ENCODE measurements at regions not wholly inside any gene's neighbourhood (a gene's known extent, or its start where the extent isn't known, plus 50 kb on each side); places are given as distances from the start of the nearest gene placed in this dataset.

DNA sequence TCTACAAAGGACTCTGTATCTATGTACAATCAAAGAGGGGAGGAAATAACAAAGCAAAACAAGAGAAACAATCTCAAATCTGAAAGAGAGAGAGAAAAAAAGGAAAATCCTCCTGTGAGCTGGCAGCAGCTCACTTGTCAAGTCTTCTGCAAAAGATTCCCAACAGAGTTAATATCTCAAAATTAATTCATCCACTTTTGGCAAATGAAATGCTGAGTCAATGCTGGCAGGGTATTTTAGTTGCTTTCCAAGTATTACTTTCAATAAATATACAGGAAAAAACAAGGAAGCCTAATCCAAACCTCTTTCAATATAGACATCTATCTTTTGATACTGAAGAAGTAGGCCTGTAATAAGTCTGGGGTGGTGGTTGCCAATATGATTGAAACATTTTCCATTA lies 613.9 kb upstream of the NEGR1 start:
- DNase-seq = no peak

DNA sequence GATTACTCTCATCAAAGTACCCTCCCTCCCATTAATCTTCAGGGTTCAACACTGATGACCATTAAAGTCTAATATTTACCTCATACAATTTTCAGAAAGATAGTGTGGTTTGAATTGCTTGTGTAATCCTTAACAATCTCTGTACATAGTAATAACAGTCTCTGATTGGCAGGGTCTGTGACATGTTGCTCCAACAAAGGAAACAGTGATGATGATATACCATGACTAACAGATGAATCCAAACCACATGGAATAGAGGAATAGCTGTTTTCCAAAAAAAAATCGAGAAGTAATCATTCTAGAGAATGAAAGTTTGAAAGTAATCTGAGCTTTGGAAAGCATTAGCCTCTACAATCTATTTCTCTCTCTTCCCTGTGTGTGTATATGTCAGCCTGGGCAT lies 610.1 kb upstream of the NEGR1 start:
- DNase-seq = peak; percentile 58

DNA sequence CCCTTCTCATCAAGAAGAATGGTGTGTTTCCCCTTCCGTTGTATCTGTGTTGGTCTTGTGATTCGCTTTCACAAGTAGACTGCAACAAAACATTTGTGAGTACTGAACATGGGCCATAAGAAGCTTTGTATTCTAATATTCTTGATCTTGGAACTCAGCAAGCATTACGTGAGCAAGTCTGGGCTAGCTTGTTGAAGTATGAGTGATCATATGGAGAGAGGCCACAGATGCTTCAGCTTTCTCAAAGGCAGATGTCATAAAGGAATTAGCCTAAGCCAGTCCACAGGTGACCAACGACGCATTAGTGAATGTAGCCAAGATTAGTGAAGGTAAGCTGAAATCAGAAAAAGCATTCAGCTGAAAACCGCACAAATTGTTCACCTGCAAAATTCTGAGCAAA lies 609.6 kb upstream of the NEGR1 start:
- peak; percentile 1 for DNase-seq

DNA sequence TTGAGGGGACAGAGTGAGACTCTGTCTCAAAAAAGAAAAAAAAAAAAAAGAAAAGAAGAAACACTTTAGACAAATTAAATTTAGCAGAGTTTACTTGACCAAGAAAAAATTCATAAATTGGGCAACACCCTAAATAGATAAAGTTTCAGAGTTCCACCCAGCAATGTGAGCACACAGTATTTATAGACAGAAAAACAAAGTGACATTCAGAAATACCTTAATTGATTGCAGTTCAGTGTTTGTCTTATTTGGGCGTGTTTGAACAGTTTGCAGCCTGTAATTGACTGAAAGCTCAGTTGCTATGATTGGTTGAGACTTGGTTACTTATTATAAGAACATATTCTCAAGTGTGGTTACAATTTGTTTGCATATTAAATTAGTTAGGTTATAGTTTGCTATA lies 603.5 kb upstream of the NEGR1 start:
- no peak for DNase-seq

DNA sequence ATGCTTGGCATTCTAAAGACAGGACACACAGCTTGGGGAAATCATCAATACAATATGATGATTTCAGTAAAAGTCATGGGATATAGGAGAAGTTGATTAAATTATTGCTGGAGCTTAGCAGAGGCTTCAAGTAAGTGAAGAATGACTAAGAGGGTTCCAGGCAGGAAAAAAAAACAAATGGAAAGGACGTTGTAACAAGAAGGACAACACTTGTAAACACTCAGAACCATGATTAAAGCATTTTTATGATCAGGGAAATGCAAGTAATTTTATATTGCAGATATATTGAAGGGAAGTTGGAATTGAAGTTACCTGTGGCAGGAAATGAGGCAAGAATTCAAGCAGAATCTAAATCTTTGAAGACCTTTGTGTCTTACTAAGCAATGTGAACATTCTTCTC lies 602.7 kb upstream of the NEGR1 start:
- DNase-seq = no peak

DNA sequence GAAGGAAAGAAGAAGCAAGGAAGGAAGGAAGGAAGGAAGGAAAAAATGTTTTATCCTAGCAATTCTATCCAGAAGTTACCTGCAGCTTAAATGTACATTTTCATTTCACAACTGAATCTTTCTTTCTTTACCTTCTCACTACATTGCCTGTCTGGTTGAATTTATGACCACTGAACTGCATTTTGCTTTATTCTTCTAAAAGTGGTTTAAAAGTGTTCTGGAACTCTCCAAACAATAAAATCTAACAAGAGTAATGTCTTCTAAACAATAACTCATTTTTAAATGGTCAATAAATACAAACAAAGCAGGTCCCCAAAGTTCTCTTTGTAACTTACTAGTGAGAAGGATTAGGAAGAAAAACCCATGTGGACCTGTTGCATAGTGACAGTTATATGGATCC lies 587.5 kb upstream of the NEGR1 start:
- DNase-seq = no peak

DNA sequence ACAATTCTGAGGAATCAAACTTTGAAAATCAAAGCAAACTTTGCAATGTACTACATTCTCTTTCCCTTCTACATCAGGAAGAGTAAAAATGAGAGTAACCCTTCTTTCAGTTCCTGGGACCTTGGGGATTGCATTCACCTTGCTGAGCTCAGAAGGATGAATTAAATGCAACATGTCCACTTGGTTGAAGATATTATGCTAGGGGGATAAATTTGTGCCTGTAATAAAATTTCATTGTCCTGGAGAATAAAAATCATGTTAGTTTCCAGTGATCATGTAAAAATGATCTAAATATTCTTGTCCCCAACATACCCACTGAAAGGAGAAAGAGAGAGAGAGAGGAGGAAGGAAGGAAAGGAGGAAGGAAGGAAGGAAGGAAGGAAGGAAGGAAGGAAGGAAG lies 587.1 kb upstream of the NEGR1 start:
- DNase-seq = no peak

DNA sequence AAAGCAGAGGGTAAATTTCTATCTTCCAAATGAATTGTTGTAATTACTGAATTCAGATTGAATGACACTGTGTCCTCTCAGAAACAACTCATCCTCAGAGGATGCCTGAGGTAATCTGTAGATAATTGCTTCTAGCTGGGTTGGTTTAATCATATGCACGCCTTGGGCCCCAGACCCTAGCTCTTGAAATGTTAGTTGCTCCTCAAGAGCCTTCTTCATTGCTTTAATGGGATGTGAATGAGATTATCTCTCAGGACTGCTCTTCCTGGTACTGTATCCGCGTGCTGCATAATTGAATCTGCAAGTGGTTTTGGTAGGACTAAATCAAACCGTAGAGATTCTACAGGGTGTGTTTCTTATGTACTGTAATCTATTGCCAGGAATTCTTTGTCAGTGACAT lies 569.3 kb upstream of the NEGR1 start:
- DNase-seq = no peak

DNA sequence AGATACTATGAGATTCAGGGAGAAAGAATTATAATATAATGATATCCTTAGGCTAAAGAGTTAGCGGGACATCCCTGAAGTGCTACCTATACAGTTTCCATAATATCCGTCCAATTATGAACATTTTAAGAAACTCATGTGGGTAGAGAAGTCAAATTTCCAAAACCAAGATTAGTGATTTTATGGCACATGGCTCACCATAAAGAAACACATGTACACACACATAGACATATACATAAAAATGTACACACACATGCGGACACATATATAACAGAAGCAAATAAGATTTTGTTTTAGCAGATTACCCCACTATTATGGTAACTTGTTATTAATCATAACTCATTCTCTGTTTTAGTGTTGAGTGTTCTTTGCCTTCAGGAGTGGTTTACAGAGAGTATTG lies 566.7 kb upstream of the NEGR1 start:
- DNase-seq = no peak

GRCh38 chr1:72847651-72848050 lies 565.3 kb upstream of the NEGR1 start:
- DNase-seq = no peak

GRCh38 chr1:72846476-72847278 lies 564.3 kb upstream of the NEGR1 start:
- DNase-seq = no peak

DNA sequence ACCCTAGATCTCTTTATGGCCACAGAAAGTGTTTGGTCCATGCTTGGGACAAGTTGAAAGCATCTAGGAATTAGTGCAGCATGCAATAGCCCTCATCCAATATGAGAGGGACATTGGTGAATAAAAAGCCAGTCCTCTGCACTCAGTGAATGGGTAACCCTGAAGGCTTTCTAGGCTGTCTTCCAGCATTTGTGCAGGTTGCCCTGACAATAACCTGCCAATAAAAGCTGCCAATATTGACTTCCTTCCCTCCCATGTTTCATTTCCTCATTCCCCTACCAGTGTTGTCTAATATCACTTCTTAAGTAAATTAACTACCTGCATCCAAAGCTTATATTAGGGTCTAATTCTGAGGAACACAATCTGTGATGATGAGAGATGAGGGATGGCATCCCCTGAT lies 563.6 kb upstream of the NEGR1 start:
- DNase-seq = no peak

GRCh38 chr1:72845381-72845780 lies 563.0 kb upstream of the NEGR1 start:
- DNase-seq = peak; percentile 28

- DNase-seq = no peak
These were observed 555.4 kb upstream of the NEGR1 start for GRCh38 chr1:72837781-72838180.

DNA sequence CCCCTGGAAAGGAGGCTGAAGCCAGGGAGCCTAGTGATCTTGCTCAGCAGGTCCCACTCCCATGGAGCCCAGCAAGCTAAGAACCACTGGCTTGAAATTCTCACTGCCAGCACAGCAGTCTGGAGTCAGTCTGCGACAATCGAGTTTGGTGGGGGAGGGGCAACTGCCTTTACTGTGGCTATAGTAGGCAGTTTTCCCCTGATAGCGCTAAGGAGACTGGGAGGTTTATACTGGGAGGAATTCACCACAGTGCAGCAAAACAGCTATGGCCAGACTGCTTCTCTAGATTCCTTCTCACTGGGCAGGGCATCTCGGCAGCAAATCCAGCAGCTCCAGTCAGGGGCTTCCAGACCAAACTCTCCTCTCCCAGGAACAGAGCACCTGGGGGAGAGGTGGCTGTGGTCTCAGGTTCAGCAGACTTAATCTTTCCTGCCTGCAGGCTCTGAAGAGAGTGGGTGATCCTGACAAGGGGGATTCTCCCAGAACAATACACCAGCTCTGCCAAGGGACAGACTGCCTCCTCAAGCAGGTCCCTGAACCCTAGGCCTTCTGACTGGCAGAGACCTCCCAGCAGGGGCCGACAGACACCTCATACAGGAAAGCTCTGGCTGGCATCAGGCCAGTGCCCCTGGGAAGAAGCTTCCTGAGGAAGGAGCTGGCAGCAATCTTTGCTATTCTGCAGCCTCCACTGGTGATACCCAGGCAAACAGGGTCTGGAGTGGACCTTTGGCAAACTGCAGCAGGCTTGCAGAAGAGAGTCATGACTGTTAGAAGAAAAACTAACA lies 548.5 kb upstream of the NEGR1 start:
- DNase-seq = no peak

DNA sequence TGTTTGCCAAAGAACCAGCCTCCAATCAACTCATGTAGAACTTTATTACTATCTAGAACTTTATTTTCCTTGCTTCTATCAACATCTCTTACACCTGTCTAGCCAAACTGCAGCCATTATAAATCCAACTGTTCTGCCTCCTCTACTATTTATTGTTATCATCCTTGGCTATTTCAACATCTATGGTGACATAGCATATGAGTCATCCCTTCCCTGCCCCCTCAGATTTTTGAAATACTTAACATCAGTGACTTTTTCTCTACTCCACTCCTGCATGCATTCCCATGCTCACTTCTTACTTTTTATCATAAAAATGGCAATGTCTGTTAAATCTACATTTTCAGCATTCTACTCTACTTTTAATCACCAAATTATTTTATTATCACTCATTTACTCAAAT lies 544.9 kb upstream of the NEGR1 start:
- peak; percentile 47 for DNase-seq

DNA sequence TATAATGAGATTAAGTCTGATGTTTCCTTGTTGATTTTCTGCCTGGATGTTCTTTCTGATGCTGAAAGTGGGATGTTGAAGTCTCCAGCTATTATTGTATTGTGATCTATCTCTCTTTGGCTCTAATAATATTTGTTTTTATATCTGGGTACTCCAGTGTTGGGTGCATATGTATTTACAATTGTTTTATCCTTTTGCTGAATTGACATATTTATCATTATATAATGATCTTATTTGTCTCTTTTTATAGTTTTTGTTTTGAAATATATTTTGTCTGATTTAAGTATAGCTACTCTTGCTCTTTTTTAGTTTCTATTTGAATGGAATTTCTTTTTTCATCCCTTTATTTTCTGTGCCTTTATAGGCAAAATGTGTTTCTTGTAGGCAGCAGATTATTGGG lies 522.2 kb upstream of the NEGR1 start:
- no peak for DNase-seq

GRCh38 chr1:72781038-72781437 lies 498.7 kb upstream of the NEGR1 start:
- DNase-seq = no peak

DNA sequence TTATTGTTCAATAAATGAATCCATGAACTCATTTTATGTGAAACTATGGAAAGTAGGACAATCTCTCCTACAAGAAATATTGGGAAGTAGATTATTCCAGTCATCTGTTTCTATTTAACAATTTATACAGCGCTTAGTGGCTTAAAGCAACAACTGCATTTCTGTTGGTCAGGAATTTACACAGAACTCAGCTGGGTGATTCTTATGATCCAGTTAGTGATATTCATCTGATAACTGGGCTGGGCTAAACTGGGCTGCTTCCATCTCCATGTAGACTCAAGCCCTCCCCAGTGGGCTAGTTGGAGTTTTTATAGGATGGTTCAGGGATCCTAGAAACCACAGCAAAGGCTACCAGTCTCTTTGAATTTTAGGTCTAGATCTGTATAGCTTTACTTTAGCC lies 497.9 kb upstream of the NEGR1 start:
- DNase-seq = no peak

DNA sequence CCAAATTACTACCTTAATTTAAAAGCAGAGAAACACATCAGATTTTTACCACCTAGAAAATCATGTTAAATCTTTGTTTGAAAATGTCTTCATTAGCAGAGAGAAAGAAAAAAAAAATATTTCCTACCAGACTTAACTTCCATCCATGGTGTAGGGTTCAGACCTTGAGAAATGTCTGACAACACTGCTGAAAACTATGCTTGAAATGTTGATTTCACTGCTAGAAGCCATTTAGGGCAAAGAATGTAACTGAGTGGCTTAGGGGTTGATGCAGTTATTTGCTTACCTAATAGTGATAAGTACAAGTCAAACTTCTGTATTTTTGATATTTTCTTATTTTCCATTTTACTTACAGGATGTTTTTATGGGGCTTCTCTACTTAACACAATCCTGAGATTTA lies 495.6 kb upstream of the NEGR1 start:
- DNase-seq = peak; percentile 64

- peak; percentile 62 for DNase-seq
These were observed 481.1 kb upstream of the NEGR1 start for GRCh38 chr1:72763481-72763880.

DNA sequence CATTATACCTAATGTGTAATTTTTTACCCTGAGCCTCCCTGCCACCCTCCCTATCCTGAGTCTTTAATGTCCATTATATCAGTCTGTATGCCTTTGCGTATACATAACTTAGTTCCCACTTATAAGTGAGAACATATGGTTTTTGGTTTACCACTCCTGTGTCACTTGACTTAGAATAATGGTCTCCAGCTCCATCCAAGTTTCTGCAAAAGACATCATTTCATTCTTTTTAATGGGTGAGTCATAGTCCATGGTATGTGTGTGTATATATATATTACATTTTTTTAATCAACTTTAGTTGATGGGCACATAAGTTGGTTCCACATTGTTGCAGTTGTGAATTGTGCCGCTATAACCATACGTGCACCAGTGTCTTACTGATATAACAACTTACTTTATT lies 477.1 kb upstream of the NEGR1 start:
- peak; percentile 57 for DNase-seq

DNA sequence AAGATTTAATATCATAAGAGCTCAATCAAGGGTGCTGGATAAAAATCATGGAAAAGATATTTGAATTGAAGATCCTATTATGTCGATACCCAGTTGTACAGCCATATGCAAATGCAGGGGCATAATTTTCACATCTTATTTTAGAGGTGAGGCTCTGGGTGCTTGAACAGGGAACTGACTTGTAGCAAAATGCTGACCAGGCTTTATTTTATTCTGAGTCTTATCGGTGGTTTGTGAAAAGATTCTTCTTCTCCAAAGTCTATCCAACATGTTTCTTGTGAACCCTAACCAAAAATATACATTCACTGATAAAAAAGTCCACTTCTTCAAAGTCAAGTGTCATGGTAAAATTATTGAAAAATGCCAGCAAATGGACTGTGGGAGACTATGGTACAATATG lies 475.5 kb upstream of the NEGR1 start:
- no peak for DNase-seq

- no peak for DNase-seq
These were observed 463.1 kb upstream of the NEGR1 start for GRCh38 chr1:72745413-72745812.

DNA sequence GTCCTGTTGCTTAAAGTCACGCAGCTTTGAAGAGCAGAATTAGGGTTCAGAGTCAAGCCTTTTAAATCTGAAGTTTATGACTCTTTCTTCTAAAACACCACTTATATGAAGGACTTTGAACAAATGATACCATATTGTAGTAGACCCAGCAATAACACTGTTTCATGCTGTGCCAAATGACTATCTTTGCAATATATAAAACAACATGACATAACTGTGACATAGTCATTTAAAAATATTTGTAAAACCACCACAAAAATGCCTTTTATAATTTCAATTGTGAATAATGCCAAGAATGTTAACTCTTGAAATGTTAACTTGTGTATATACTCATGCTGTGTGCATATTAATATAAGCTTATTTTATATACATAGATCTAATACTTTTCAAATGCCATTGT lies 452.1 kb upstream of the NEGR1 start:
- DNase-seq = no peak

All from fibroblast of upper back skin (primary cell).